ENCODE measurements at regions not wholly inside any gene's neighbourhood (a gene's known extent, or its start where the extent isn't known, plus 50 kb on each side); places are given as distances from the start of the nearest gene placed in this dataset.
"Not testable (repeated sequence)": the region's sequence is repeated elsewhere in the genome, so short reads cannot be mapped to it uniquely, and the experiment has no call there.

- Mint-ChIP-seq H3K4me3 (no peak overlapping the region), H3K36me3 (ENCODE audit: low read depth) (no peaks in the 10 kb centered on the region), H3K9me3 (peaks cover 3% of the 10 kb centered on the region), H3K27me3 (no peaks in the 10 kb centered on the region), H3K4me1 (ENCODE audit: low read depth) (no peaks in the 10 kb centered on the region), H3K27ac (no peak overlapping the region)
Measured at GRCh38 chr2:188789951-188790350, 184.2 kb upstream of the COL3A1 start.

- not testable (repeated sequence) for H3K4me3 Mint-ChIP-seq; H3K9me3 Mint-ChIP-seq; H3K36me3 Mint-ChIP-seq (ENCODE audit: low read depth); H3K27ac Mint-ChIP-seq; H3K4me1 Mint-ChIP-seq (ENCODE audit: low read depth); H3K27me3 Mint-ChIP-seq
Measured at GRCh38 chr2:188794453-188794852, 179.7 kb upstream of the COL3A1 start.

- Mint-ChIP-seq H3K9me3 (no peaks in the 10 kb centered on the region), H3K27ac (no peak overlapping the region), H3K4me1 (ENCODE audit: low read depth) (no peaks in the 10 kb centered on the region), H3K36me3 (ENCODE audit: low read depth) (no peaks in the 10 kb centered on the region), H3K4me3 (no peak overlapping the region), H3K27me3 (no peaks in the 10 kb centered on the region)
Measured at GRCh38 chr2:188795762-188796161, 178.4 kb upstream of the COL3A1 start.

- Mint-ChIP-seq H3K4me3 (no peak overlapping the region), H3K27me3 (no peaks in the 10 kb centered on the region), H3K36me3 (ENCODE audit: low read depth) (no peaks in the 10 kb centered on the region), H3K27ac (no peak overlapping the region), H3K9me3 (no peaks in the 10 kb centered on the region), H3K4me1 (ENCODE audit: low read depth) (no peaks in the 10 kb centered on the region)
Measured at GRCh38 chr2:188797371-188797770, 176.8 kb upstream of the COL3A1 start.

GRCh38 chr2:188798159-188798558 is 176.0 kb upstream of the COL3A1 start:
- Mint-ChIP-seq H3K4me3 (no peak overlapping the region), H3K4me1 (ENCODE audit: low read depth) (no peaks in the 10 kb centered on the region)

GRCh38 chr2:188805219-188805618 is 169.0 kb upstream of the COL3A1 start:
- Mint-ChIP-seq H3K4me3 (no peak overlapping the region), H3K27me3 (no peaks in the 10 kb centered on the region), H3K27ac (no peak overlapping the region), H3K36me3 (ENCODE audit: low read depth) (no peaks in the 10 kb centered on the region), H3K9me3 (peaks cover 3% of the 10 kb centered on the region), H3K4me1 (ENCODE audit: low read depth) (no peaks in the 10 kb centered on the region)

More at GRCh38 chr2:188798159-188798558, 176.0 kb upstream of the COL3A1 start:
- H3K36me3 Mint-ChIP-seq (ENCODE audit: low read depth): no peaks in the 10 kb centered on the region
- no peak overlapping the region for H3K27ac Mint-ChIP-seq
- no peaks in the 10 kb centered on the region for H3K27me3 Mint-ChIP-seq
- no peaks in the 10 kb centered on the region for H3K9me3 Mint-ChIP-seq

- H3K4me1 Mint-ChIP-seq (ENCODE audit: low read depth): no peaks in the 10 kb centered on the region
- peaks cover 3% of the 10 kb centered on the region for H3K9me3 Mint-ChIP-seq
- no peak overlapping the region for H3K27ac Mint-ChIP-seq
- H3K4me3 Mint-ChIP-seq: no peak overlapping the region
- no peaks in the 10 kb centered on the region for H3K27me3 Mint-ChIP-seq
- no peaks in the 10 kb centered on the region for H3K36me3 Mint-ChIP-seq (ENCODE audit: low read depth)
Measured at GRCh38 chr2:188808947-188809355, 165.2 kb upstream of the COL3A1 start.

- Mint-ChIP-seq H3K9me3 (no peaks in the 10 kb centered on the region), H3K4me1 (ENCODE audit: low read depth) (no peaks in the 10 kb centered on the region), H3K4me3 (no peak overlapping the region), H3K27me3 (no peaks in the 10 kb centered on the region), H3K27ac (no peak overlapping the region), H3K36me3 (ENCODE audit: low read depth) (no peaks in the 10 kb centered on the region)
Measured at GRCh38 chr2:188810586-188810985, 163.6 kb upstream of the COL3A1 start.

- H3K27me3 Mint-ChIP-seq: no peaks in the 10 kb centered on the region
- H3K36me3 Mint-ChIP-seq (ENCODE audit: low read depth): no peaks in the 10 kb centered on the region
- no peak overlapping the region for H3K4me3 Mint-ChIP-seq
- H3K9me3 Mint-ChIP-seq: no peaks in the 10 kb centered on the region
- H3K27ac Mint-ChIP-seq: no peak overlapping the region
- no peaks in the 10 kb centered on the region for H3K4me1 Mint-ChIP-seq (ENCODE audit: low read depth)
Measured at GRCh38 chr2:188811522-188811921, 162.7 kb upstream of the COL3A1 start.

- Mint-ChIP-seq H3K4me3 (no peak overlapping the region), H3K9me3 (no peaks in the 10 kb centered on the region), H3K36me3 (ENCODE audit: low read depth) (no peaks in the 10 kb centered on the region), H3K27ac (no peak overlapping the region), H3K4me1 (ENCODE audit: low read depth) (no peaks in the 10 kb centered on the region), H3K27me3 (no peaks in the 10 kb centered on the region)
Measured at GRCh38 chr2:188813315-188813714, 160.9 kb upstream of the COL3A1 start.

- no peaks in the 10 kb centered on the region for H3K36me3 Mint-ChIP-seq (ENCODE audit: low read depth)
- H3K27ac Mint-ChIP-seq: no peak overlapping the region
- H3K4me3 Mint-ChIP-seq: no peak overlapping the region
- H3K4me1 Mint-ChIP-seq (ENCODE audit: low read depth): no peaks in the 10 kb centered on the region
- H3K27me3 Mint-ChIP-seq: no peaks in the 10 kb centered on the region
- H3K9me3 Mint-ChIP-seq: peaks cover 4% of the 10 kb centered on the region
Measured at GRCh38 chr2:188813857-188814256, 160.3 kb upstream of the COL3A1 start.

GRCh38 chr2:188819011-188819410 is 155.2 kb upstream of the COL3A1 start:
- Mint-ChIP-seq H3K4me3 (no peak overlapping the region), H3K27ac (no peak overlapping the region), H3K4me1 (ENCODE audit: low read depth) (no peaks in the 10 kb centered on the region), H3K36me3 (ENCODE audit: low read depth) (no peaks in the 10 kb centered on the region), H3K9me3 (peaks cover 10% of the 10 kb centered on the region), H3K27me3 (no peaks in the 10 kb centered on the region)

- Mint-ChIP-seq H3K9me3 (peaks cover 10% of the 10 kb centered on the region), H3K36me3 (ENCODE audit: low read depth) (no peaks in the 10 kb centered on the region), H3K27ac (no peak overlapping the region), H3K27me3 (no peaks in the 10 kb centered on the region), H3K4me3 (no peak overlapping the region), H3K4me1 (ENCODE audit: low read depth) (no peaks in the 10 kb centered on the region)
Measured at GRCh38 chr2:188819792-188820191, 154.4 kb upstream of the COL3A1 start.

- no peak overlapping the region for H3K27ac Mint-ChIP-seq
- no peaks in the 10 kb centered on the region for H3K27me3 Mint-ChIP-seq
- no peaks in the 10 kb centered on the region for H3K4me1 Mint-ChIP-seq (ENCODE audit: low read depth)
- peaks cover 10% of the 10 kb centered on the region for H3K9me3 Mint-ChIP-seq
- H3K4me3 Mint-ChIP-seq: no peak overlapping the region
- H3K36me3 Mint-ChIP-seq (ENCODE audit: low read depth): no peaks in the 10 kb centered on the region
Measured at GRCh38 chr2:188820576-188820975, 153.6 kb upstream of the COL3A1 start.

- Mint-ChIP-seq H3K4me3 (no peak overlapping the region), H3K4me1 (ENCODE audit: low read depth) (no peaks in the 10 kb centered on the region), H3K9me3 (peaks cover 6% of the 10 kb centered on the region), H3K27me3 (no peaks in the 10 kb centered on the region), H3K36me3 (ENCODE audit: low read depth) (no peaks in the 10 kb centered on the region), H3K27ac (no peak overlapping the region)
Measured at GRCh38 chr2:188824125-188824524, 150.0 kb upstream of the COL3A1 start.

- H3K27ac Mint-ChIP-seq: no peak overlapping the region
- H3K36me3 Mint-ChIP-seq (ENCODE audit: low read depth): no peaks in the 10 kb centered on the region
- no peaks in the 10 kb centered on the region for H3K4me1 Mint-ChIP-seq (ENCODE audit: low read depth)
- H3K27me3 Mint-ChIP-seq: no peaks in the 10 kb centered on the region
- peaks cover 6% of the 10 kb centered on the region for H3K9me3 Mint-ChIP-seq
- no peak overlapping the region for H3K4me3 Mint-ChIP-seq
Measured at GRCh38 chr2:188833331-188833730, 140.8 kb upstream of the COL3A1 start.

GRCh38 chr2:188833799-188834198 is 140.4 kb upstream of the COL3A1 start:
- Mint-ChIP-seq H3K27ac (no peak overlapping the region), H3K4me3 (no peak overlapping the region), H3K27me3 (no peaks in the 10 kb centered on the region), H3K9me3 (peaks cover 11% of the 10 kb centered on the region), H3K36me3 (ENCODE audit: low read depth) (no peaks in the 10 kb centered on the region), H3K4me1 (ENCODE audit: low read depth) (no peaks in the 10 kb centered on the region)

Data from stimulated activated naive CD8-positive, alpha-beta T cell treated with anti-CD3 and anti-CD28 coated beads, Interleukin-15, Interleukin-2, amounts not matched to agents 100 ng/mL and 50 ng/mL, for 24 hours (primary cell).